ENCODE measurements at regions not wholly inside any gene's neighbourhood (a gene's known extent, or its start where the extent isn't known, plus 50 kb on each side); places are given as distances from the start of the nearest gene placed in this dataset.

GRCh38 chr18:7358989-7359726, 128.3 kb downstream of the LRRC30 start:
- no peak for DNase-seq

DNA sequence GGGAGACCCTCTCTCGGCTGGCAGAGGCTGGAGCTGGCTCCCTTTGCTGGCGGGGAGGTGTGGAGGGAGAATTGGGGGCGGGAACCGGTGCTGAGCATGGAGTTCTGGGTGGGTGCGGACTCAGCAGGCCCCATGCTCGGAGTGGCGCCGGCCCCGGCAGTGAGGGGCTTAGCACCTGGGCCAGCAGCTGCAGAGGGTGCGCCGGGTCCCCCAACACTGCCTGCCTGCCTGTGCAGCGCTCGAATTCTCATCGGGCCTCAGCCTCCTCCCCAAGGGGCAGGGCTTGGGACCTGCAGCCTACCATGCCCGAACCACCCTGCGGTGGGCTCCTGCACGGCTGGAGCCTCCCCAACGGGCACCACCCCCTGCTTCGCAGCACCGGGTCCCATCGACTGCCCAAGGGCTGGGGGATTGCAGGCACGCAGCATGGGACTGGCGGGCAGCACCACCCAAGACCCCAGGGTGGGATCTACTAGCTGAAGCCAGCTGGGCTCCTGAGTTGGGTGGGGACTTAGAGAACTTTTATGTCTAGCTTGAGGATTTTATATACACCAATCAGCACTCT, 129.8 kb downstream of the LRRC30 start:
- DNase-seq, result no peak

- DNase-seq, result no peak
Measured at GRCh38 chr18:7363338-7363737, 132.4 kb downstream of the LRRC30 start.

DNA sequence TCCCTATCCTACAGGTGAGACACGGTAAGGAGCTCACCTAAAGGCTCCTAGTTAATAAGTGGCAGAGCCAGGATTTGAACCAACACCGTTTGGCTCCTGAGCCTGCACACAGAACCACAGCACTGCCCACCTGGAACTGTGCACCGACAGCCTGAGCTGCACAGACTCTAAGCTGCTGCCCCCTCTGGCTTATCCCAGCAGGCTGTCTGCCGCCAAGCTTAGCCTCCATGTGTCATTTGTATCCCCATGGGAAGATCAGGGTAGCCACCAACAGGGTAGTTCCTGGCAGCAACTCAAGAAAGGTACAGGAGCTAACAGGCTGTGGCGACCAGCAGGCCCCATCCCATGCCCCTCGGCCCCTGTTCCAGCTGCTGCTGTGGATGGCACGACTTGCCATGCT, 135.7 kb downstream of the LRRC30 start:
- DNase-seq, result no peak

- DNase-seq, result no peak
Measured at GRCh38 chr18:7367336-7367735, 136.4 kb downstream of the LRRC30 start.

- no peak for DNase-seq
Measured at GRCh38 chr18:7369006-7369405, 138.1 kb downstream of the LRRC30 start.

GRCh38 chr18:7370375-7370774, 139.5 kb downstream of the LRRC30 start:
- no peak for DNase-seq

- peak in 1 of 2 donors; percentile 4 for DNase-seq
Measured at GRCh38 chr18:7370802-7371201, 139.9 kb downstream of the LRRC30 start.

GRCh38 chr18:7373441-7373840, 142.6 kb downstream of the LRRC30 start:
- no peak for DNase-seq

DNA sequence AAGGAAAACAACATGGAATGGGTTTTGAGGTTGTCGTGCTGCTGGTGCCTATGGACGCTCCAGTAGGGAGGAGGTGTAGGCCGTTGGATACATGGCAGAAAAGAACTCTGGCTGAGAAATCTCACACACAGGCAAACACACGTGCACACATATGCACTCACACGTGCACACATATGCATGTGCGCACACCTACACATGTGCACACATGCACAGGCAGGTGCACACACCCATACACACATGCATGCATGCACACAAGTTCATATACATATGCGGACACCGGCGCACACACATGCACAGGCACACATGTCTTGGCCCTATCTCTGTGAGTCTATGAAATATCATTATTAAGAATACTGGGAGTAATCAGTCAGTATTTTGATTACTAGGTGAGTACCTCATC, 150.4 kb downstream of the LRRC30 start:
- no peak for DNase-seq

DNA sequence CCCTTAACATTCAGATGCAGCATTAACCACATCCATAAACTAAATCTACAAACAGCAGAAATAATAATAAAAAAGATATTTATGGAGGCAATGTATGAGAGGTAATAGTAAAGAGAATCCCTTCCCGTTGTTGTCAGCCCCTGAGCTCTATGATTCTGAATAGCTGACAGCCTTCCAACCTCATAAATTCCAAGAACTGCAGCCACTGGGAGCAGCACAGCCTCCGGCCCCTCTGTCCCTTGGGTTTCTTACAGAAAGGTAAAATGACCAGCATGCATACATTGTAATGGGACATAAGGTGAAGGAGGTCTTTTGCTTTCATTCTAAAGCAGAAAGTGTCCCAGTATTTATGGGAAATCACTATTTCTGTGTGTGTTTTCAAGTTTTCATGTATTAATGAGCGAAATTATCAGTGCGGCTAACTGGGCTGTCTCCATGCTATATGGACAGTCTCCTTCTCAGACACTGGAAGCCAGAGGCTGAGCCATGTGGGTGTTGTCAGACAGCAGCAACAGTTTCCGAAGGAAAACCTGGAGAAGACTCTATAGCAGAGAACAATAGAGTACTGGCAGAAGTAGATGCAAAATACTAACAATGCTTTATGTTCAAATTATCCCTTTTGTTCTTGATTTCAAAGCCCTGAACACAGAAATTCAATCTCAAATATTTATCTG, 151.6 kb downstream of the LRRC30 start:
- DNase-seq, result no peak

- DNase-seq, result no peak
Measured at GRCh38 chr18:7383002-7383980, 152.4 kb downstream of the LRRC30 start.

DNA sequence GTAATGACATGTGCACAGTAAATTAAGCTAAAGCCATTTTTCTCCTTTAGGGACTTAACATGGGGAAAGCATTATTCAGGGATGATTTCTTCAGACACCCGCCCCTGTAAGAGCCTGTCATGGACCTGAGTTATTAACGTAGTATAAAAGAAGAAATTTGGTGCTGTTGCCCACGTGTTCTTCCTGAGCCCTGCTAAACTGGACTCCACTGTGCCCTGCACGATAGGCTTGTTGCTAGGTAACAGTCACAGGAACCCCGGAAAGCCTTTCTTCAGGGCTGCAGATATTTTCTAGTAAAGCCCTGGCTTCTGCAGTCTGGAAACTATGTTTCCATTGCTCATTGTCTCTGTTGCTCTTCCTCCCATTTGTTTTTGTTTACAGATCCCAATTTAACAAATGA, 157.9 kb downstream of the LRRC30 start:
- no peak for DNase-seq

GRCh38 chr18:7390731-7391492, 160.0 kb downstream of the LRRC30 start:
- DNase-seq, result no peak

GRCh38 chr18:7393080-7393479, 162.2 kb downstream of the LRRC30 start:
- DNase-seq, result no peak

DNA sequence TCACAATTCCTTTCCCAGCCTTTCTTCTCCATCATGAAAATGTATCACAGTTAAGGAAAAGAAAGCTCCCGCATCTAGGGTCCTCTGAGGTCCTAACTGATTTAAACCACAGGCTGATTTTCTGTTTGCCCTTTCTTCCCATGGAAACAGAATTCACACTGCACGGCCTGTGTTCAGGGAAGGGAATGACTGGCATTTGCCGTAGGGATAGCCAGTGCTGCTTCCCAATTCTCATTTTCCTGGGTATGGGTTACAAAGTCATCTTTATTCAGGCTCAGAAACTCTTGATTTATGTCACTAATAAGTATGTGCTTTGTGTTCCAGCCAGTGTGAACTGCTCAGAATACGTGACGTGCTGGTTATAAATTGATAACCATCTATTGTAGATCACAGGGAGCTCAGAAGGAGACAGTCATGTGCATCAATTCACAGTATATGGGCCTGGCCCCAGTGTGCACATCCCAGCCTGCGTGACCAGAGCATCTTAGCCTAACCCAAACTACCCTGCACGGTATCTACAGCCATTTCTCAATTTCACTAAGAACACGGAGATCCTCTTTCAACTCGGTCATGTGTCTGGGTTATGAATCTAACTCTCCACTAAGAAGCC, 163.3 kb downstream of the LRRC30 start:
- DNase-seq, result no peak

DNA sequence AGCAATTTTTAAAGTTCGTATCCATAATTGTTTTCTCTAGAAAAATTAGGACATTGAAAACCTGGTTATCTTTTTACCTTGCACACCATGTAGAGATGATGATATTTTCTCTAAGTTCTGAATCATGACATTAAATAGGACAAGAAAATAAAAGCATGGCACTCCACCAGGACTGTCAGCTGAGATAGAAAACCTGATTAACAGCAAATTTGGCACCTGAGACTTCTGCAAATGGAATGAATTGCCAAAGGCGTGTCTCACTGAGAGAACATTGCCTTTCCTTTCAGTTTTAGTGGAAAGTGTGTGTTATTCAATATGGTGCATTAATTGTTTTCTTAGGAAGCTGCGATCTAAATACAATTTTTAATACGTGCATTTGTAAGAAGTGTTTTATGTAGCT, 164.7 kb downstream of the LRRC30 start:
- DNase-seq, result no peak

DNA sequence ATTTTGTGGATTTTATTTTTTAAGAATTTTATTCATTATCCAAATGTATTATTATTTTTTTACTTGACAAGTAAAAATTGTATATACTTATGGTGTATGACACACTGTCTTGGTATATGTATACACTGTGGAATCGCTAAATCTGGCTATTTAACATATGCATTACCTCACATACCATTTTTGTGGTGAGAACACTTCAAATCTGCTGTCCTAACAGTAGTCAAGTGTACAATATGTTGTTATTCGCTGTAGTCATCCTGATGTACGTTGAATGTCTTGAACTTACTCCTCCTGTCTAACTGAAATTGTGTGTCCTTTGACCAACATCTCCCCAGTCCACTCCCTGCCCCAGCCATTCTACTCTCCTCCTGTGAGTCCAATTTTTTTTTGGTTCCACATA, 153.2 kb upstream of the PTPRM start:
- no peak for DNase-seq

DNA sequence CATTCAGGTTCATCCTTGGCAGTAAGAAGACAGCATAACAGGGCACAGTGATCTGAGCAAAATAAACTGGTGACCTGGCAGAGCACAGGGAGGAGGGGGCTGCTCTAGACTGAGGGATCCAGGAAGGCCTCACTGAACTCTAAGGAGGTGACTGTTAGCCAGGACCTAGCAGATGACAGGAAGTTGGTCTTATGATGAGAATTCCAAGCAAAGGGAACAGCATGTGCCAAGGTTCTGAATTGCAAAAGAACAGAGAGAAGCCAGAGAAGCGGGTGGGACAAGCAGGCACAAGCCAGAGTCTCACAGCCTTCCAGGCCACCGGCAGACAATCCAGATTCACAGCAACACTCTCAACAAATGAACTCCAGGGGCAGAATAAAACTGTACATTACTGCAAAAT, 152.7 kb upstream of the PTPRM start:
- DNase-seq, result no peak

DNA sequence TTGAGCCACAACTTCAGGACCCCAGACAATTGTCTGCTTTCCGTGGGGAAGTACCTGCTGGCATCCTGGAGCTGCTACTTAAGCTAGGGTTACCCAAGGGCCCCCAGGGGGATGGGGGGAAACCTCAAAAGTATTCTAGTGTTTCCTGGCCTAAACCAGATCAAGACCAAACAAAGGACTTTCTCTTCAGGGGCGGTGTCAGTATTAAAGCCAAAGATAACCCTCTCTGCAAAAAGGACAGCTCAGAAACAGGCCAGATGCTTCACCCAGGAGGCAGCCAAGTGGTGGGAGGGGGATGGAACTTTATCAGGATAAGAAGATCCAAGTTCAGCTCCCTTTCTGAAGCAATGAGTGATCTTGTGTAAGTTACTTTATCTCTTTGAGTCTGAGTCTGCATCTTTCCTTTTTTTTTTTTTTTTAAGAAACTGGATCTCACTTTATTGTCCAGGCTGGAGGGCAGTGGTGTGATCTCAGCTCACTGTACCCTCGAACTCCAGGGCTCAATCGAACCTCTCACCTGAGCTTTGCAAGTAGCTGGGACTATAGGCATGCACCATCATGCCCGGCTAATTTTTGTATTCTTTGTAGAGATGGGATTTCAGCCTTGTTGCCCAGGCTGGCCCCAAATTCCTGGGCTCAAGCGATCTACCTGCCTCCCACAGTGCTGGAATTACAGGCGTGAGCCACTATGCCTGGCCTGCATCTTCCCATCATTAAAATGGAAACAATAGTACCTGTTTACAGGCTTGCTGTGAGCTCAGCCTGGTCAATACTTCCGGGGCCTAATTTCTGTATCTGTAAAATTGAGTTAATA, 151.8 kb upstream of the PTPRM start:
- no peak for DNase-seq

GRCh38 chr18:7417727-7418126, 149.4 kb upstream of the PTPRM start:
- no peak for DNase-seq

All from inflammatory macrophage (primary cell).